B cell (primary cell): ENCODE measurements at regions not wholly inside any gene's neighbourhood (a gene's known extent, or its start where the extent isn't known, plus 50 kb on each side); places are given as distances from the start of the nearest gene placed in this dataset.
"Not testable (repeated sequence)": the region's sequence is repeated elsewhere in the genome, so short reads cannot be mapped to it uniquely, and the experiment has no call there.

ENCODE experiments used
- EZH2 ChIP-seq: IDR thresholded peaks from 2 replicates; pipeline ENCODE4 v1.6.1; 2012; ENCODE audit warnings: borderline replicate concordance, low read depth, mild to moderate bottlenecking, moderate library complexity, low read length; ENCODE audit not compliant: insufficient read depth, poor library complexity, severe bottlenecking
- TF ChIP-seq, protein P1 (sequence below): fragments of 200-600 bp; IDR thresholded peaks from one replicate; pipeline ENCODE4 v1.8.0; 2022; ENCODE audit warnings: antibody characterized with exemption, mild to moderate bottlenecking

DNA sequence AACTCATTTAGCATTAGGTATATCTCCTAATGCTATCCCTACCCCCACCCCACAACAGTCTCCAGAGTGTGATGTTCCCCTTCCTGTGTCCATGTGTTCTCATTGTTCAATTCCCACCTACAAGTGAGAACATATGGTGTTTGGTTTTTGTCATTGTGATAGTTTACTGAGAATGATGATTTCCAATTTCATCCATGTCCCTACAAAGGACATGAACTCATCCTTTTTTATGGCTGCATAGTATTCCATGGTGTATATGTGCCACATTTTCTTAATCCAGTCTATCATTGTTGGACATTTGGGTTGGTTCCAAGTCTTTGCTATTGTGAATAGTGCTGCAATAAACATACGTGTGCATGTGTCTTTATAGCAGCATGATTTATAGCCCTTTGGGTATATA lies 389.8 kb downstream of the MAGEE1 start:
- TF ChIP-seq, protein P1, sequence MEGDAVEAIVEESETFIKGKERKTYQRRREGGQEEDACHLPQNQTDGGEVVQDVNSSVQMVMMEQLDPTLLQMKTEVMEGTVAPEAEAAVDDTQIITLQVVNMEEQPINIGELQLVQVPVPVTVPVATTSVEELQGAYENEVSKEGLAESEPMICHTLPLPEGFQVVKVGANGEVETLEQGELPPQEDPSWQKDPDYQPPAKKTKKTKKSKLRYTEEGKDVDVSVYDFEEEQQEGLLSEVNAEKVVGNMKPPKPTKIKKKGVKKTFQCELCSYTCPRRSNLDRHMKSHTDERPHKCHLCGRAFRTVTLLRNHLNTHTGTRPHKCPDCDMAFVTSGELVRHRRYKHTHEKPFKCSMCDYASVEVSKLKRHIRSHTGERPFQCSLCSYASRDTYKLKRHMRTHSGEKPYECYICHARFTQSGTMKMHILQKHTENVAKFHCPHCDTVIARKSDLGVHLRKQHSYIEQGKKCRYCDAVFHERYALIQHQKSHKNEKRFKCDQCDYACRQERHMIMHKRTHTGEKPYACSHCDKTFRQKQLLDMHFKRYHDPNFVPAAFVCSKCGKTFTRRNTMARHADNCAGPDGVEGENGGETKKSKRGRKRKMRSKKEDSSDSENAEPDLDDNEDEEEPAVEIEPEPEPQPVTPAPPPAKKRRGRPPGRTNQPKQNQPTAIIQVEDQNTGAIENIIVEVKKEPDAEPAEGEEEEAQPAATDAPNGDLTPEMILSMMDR, result not testable (repeated sequence)
- not testable (repeated sequence) for TF ChIP-seq EZH2
